ENCODE measurements at regions not wholly inside any gene's neighbourhood (a gene's known extent, or its start where the extent isn't known, plus 50 kb on each side); places are given as distances from the start of the nearest gene placed in this dataset.

- TF ChIP-seq CTCF (IDR thresholded peaks at IDR 0.05) (no peak), POLR2A (IDR thresholded peaks at IDR 0.05) (no peak)
These were observed 315.1 kb downstream of the NEBL start for GRCh38 chr10:20582041-20582440.

All from right lobe of liver (tissue), 4 donors.